BE2C (cell line): ENCODE measurements at regions not wholly inside any gene's neighbourhood (a gene's known extent, or its start where the extent isn't known, plus 50 kb on each side); places are given as distances from the start of the nearest gene placed in this dataset.

Source experiments
- DNase-seq: peaks from one replicate; pipeline ENCODE4 v3.0.0-alpha.2; 2020
- H3K27me3 ChIP-seq: fragments of 250-450 bp; sonication (Bioruptor Pico); 2 replicates; pipeline ENCODE4 v1.5.1; 2020; ENCODE audit warnings: mild to moderate bottlenecking
- H3K36me3 ChIP-seq: fragments of 250-450 bp; sonication (Bioruptor Pico); 2 replicates; pipeline ENCODE4 v1.5.1; 2020; ENCODE audit warnings: mild to moderate bottlenecking
- H3K4me1 ChIP-seq: fragments of 250-450 bp; sonication (Bioruptor Pico); 2 replicates; pipeline ENCODE4 v1.5.1; 2020
- H3K4me3 ChIP-seq: 2 replicates; pipeline ENCODE4 v1.5.1; 2011; ENCODE audit warnings: low read depth, low read length
- H3K9me3 ChIP-seq: fragments of 250-450 bp; sonication (Bioruptor Pico); 2 replicates; pipeline ENCODE4 v1.5.1; 2020
- TF ChIP-seq, protein P1 (sequence below): IDR thresholded peaks from 2 replicates; pipeline ENCODE4 v1.5.1; 2012; ENCODE audit warnings: mild to moderate bottlenecking, low read depth, low read length

DNA sequence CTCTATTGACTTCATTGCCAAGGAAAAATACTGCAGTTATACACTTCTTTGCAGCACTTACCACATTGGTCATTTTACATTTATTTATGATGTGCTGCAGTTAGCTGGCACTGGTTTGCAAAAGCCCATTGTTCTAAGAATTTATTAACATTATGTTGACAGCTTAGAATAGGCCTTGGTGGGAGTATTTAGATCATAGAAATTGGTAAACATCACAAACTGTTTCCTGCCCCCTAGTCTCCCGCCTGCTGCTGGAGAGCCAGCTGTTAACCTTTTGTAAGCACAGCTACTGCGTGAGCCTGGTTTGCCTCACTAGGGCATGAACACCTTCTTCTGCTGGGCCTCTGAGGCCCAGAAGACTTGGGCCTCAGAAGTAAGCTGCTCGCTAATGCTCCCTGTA is 651.4 kb upstream of the GOT2 start:
- Histone ChIP-seq H3K4me1 (no peaks in the 10 kb centered on the region), H3K9me3 (no peaks in the 10 kb centered on the region; the same call in 1 of the 2 replicates), H3K27me3 (no peaks in the 10 kb centered on the region), H3K4me3 (no peak overlapping the region), H3K36me3 (no peaks in the 10 kb centered on the region)
- no peak for DNase-seq
- TF ChIP-seq, protein P1, sequence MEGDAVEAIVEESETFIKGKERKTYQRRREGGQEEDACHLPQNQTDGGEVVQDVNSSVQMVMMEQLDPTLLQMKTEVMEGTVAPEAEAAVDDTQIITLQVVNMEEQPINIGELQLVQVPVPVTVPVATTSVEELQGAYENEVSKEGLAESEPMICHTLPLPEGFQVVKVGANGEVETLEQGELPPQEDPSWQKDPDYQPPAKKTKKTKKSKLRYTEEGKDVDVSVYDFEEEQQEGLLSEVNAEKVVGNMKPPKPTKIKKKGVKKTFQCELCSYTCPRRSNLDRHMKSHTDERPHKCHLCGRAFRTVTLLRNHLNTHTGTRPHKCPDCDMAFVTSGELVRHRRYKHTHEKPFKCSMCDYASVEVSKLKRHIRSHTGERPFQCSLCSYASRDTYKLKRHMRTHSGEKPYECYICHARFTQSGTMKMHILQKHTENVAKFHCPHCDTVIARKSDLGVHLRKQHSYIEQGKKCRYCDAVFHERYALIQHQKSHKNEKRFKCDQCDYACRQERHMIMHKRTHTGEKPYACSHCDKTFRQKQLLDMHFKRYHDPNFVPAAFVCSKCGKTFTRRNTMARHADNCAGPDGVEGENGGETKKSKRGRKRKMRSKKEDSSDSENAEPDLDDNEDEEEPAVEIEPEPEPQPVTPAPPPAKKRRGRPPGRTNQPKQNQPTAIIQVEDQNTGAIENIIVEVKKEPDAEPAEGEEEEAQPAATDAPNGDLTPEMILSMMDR: no peak

DNA sequence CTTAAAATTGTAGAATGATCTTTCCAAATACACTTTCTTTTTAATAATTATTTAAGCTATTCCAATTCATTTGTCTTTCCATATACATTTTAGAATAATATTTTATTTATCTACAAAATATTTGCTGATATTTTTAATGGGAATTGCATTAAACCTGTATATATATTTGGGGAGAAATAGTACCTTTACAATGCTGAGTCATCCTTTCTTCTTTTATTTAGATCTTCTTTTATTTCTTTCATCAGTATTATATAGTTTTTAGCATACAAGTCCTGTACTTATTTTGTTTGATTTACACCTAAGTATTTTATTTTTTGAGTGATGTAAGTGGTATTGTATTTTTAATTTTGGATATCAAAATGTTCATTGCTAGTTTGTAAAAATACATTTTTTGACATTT is 639.5 kb upstream of the GOT2 start:
- Histone ChIP-seq H3K9me3 (no peaks in the 10 kb centered on the region; the same call in 1 of the 2 replicates), H3K36me3 (no peaks in the 10 kb centered on the region), H3K4me1 (no peaks in the 10 kb centered on the region), H3K27me3 (no peaks in the 10 kb centered on the region), H3K4me3 (no peak overlapping the region)
- TF ChIP-seq, protein P1: no peak
- no peak for DNase-seq

DNA sequence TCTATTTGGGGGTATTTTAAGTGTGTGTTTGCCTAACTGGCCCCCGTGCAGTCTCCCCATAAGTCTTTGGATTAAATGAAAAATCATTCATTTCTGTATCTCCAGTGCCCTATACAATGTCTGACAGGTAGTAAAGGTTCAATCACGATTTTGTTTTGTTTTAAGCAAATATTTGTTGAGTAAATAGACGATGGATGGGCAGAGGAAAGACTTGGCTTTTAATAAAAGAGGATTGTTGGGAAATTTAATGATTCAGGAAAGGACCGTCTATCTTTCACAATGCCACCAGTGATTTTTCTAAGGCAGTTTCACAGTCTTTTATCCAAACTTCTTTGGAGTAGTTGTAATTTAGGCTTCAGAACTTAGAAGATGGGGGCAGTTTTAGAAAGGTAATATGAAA is 636.6 kb upstream of the GOT2 start:
- no peak overlapping the region for H3K4me3 ChIP-seq
- H3K27me3 ChIP-seq: no peaks in the 10 kb centered on the region
- DNase-seq: no peak
- no peaks in the 10 kb centered on the region for H3K4me1 ChIP-seq
- no peaks in the 10 kb centered on the region for H3K36me3 ChIP-seq
- TF ChIP-seq, protein P1: no peak
- H3K9me3 ChIP-seq: no peaks in the 10 kb centered on the region; the same call in 1 of the 2 replicates

DNA sequence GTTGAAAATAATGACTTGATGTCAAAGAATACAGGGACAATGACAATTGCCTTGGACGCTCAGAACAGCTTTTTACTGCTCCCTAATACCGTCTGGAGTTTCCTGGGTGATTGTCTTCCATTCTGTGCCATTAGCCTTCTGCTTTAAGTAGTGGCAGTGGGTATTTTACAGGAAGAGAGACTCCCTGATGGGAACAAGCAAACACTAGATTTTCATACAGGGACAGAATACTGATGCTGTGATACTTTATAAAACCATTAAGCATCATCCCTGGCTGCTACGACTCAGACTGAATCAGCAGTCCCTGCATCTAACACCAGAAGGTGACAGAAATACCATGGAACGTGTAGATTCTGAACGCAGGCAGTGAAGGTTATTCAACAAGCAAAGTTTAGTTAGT is 635.4 kb upstream of the GOT2 start:
- Histone ChIP-seq H3K27me3 (no peaks in the 10 kb centered on the region), H3K4me1 (no peaks in the 10 kb centered on the region), H3K9me3 (no peaks in the 10 kb centered on the region), H3K4me3 (no peak overlapping the region), H3K36me3 (no peaks in the 10 kb centered on the region)
- TF ChIP-seq, protein P1: no peak
- no peak for DNase-seq

DNA sequence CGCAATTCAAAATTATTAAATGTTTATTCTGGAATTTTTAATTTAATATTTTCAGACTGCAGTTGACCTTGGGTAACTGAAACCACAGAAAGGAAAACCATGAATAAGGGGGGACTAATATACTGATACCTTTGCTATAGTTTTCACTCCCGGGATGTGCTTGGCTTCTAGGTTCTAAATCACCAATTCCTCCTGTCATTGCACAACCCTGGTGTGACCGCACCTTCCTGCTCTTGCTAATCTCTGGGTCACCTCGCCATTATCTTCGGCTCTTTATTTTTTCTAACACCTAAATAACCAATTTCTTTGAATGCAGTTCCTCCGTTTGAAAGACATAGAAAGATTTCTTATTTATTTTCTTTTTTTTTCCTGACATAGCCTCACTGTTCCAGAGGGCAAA is 634.5 kb upstream of the GOT2 start:
- Histone ChIP-seq H3K4me1 (no peaks in the 10 kb centered on the region), H3K9me3 (no peaks in the 10 kb centered on the region), H3K36me3 (no peaks in the 10 kb centered on the region), H3K27me3 (no peaks in the 10 kb centered on the region), H3K4me3 (no peak overlapping the region)
- no peak for DNase-seq
- TF ChIP-seq, protein P1: no peak

DNA sequence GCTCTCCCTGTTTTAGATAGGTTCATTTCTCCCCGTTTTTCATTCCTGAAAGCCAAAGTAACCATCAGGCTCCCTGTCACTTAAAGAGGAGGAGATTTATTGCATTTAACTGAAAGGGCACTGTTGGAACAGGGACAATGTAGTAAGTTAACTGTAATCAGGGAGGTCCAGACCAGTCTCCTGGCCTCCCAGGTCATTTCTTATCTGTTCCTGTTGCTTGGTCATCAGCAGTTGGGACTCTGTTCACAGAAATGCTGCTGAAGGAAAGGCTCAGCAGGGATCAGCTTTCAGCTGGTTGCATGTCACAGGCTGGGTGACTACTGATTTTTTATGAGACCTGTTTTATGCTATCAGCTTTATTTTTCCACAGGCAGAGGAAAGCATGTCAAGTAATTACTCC is 622.6 kb upstream of the GOT2 start:
- TF ChIP-seq, protein P1: no peak
- DNase-seq: no peak
- no peaks in the 10 kb centered on the region for H3K4me1 ChIP-seq
- no peaks in the 10 kb centered on the region for H3K27me3 ChIP-seq
- no peak overlapping the region for H3K4me3 ChIP-seq
- no peaks in the 10 kb centered on the region for H3K36me3 ChIP-seq
- H3K9me3 ChIP-seq: no peaks in the 10 kb centered on the region; the same call in 1 of the 2 replicates
